ENCODE measurements at regions not wholly inside any gene's neighbourhood (a gene's known extent, or its start where the extent isn't known, plus 50 kb on each side); places are given as distances from the start of the nearest gene placed in this dataset.

GRCh38 chr12:114744285-114744684 is 60.3 kb upstream of the TBX3 start:
- Histone ChIP-seq H3F3A (ENCODE audit: insufficient read depth, low read length) (no peaks in the 10 kb centered on the region), H3K9ac (ENCODE audit: low read length) (no peak overlapping the region), H3K27ac (ENCODE audit: low read depth, low read length, poor library complexity, severe bottlenecking) (no peak overlapping the region)

DNA sequence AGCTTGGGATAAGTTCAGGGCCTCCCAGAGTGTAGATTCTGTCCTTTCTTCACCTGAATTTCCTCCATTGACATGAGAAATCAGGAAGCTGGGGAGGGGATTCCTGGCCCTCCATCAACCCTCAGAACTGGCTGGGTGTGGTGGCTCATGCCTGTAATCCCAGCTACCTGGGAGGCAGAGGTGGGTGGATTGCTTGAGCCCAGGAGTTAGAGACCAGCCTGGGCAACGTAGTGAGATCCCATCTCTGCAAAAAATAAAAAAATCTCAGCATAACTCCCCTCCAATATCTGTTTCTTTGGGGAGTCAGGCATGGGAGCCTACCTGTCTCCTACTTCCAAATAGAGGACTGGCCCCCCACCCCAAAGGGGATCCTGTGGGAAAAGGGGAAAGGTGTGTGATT is 59.8 kb upstream of the TBX3 start:
- Histone ChIP-seq H3K9me3 (ENCODE audit: low read length) (no peaks in the 10 kb centered on the region), H3K9me2 (ENCODE audit: low read depth, low read length) (no peaks in the 10 kb centered on the region)

More at GRCh38 chr12:114744285-114744684, 60.3 kb upstream of the TBX3 start:
- TF ChIP-seq, protein P1, sequence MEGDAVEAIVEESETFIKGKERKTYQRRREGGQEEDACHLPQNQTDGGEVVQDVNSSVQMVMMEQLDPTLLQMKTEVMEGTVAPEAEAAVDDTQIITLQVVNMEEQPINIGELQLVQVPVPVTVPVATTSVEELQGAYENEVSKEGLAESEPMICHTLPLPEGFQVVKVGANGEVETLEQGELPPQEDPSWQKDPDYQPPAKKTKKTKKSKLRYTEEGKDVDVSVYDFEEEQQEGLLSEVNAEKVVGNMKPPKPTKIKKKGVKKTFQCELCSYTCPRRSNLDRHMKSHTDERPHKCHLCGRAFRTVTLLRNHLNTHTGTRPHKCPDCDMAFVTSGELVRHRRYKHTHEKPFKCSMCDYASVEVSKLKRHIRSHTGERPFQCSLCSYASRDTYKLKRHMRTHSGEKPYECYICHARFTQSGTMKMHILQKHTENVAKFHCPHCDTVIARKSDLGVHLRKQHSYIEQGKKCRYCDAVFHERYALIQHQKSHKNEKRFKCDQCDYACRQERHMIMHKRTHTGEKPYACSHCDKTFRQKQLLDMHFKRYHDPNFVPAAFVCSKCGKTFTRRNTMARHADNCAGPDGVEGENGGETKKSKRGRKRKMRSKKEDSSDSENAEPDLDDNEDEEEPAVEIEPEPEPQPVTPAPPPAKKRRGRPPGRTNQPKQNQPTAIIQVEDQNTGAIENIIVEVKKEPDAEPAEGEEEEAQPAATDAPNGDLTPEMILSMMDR (IDR thresholded peaks at IDR 0.05; ENCODE audit: low read length) = no peak
- Histone ChIP-seq H4K20me1 (ENCODE audit: insufficient read depth, low read length) (no peaks in the 10 kb centered on the region), H3K4me2 (ENCODE audit: low read length) (no peak overlapping the region), H3K9me3 (ENCODE audit: low read length) (no peaks in the 10 kb centered on the region), H3K4me1 (ENCODE audit: insufficient read depth, low read length, severe bottlenecking) (no peaks in the 10 kb centered on the region), H3K79me2 (ENCODE audit: insufficient read depth, low read length) (no peaks in the 10 kb centered on the region), H3K4me3 (ENCODE audit: low read depth, low read length, poor library complexity, severe bottlenecking) (no peak overlapping the region), H2AFZ (ENCODE audit: low read length) (no peak overlapping the region), H3K36me3 (ENCODE audit: insufficient read depth, low read length) (no peaks in the 10 kb centered on the region), H3K9me2 (ENCODE audit: low read depth, low read length) (no peaks in the 10 kb centered on the region), H3K27me3 (ENCODE audit: insufficient read depth, low read length) (no peaks in the 10 kb centered on the region; the same call in 1 of the 2 replicates)

GRCh38 chr12:114743289-114743688 is 59.3 kb upstream of the TBX3 start:
- TF ChIP-seq, protein P1 (IDR thresholded peaks at IDR 0.05; ENCODE audit: low read length) = no peak
- no peak for TF ChIP-seq EZH2 (IDR thresholded peaks at IDR 0.05; ENCODE audit: borderline replicate concordance, low read length)
- Histone ChIP-seq H3K4me1 (ENCODE audit: insufficient read depth, low read length, severe bottlenecking) (no peaks in the 10 kb centered on the region), H2AFZ (ENCODE audit: low read length) (no peak overlapping the region), H3K36me3 (ENCODE audit: insufficient read depth, low read length) (no peaks in the 10 kb centered on the region), H4K20me1 (ENCODE audit: insufficient read depth, low read length) (no peaks in the 10 kb centered on the region), H3K4me2 (ENCODE audit: low read length) (no peak overlapping the region), H3K9me2 (ENCODE audit: low read depth, low read length) (no peaks in the 10 kb centered on the region), H3K79me2 (ENCODE audit: insufficient read depth, low read length) (no peaks in the 10 kb centered on the region), H3F3A (ENCODE audit: insufficient read depth, low read length) (no peaks in the 10 kb centered on the region), H3K27ac (ENCODE audit: low read depth, low read length, poor library complexity, severe bottlenecking) (no peak overlapping the region), H3K4me3 (ENCODE audit: low read depth, low read length, poor library complexity, severe bottlenecking) (no peak overlapping the region), H3K27me3 (ENCODE audit: insufficient read depth, low read length) (no peaks in the 10 kb centered on the region; the same call in 1 of the 2 replicates), H3K9ac (ENCODE audit: low read length) (no peak overlapping the region), H3K9me3 (ENCODE audit: low read length) (no peaks in the 10 kb centered on the region)

More for the DNA sequence above, 59.8 kb upstream of the TBX3 start:
- TF ChIP-seq, protein P1 (IDR thresholded peaks at IDR 0.05; ENCODE audit: low read length) = no peak
- TF ChIP-seq EZH2 (IDR thresholded peaks at IDR 0.05; ENCODE audit: borderline replicate concordance, low read length) = no peak
- Histone ChIP-seq H3F3A (ENCODE audit: insufficient read depth, low read length) (no peaks in the 10 kb centered on the region), H3K4me3 (ENCODE audit: low read depth, low read length, poor library complexity, severe bottlenecking) (no peak overlapping the region), H3K27ac (ENCODE audit: low read depth, low read length, poor library complexity, severe bottlenecking) (no peak overlapping the region), H3K4me2 (ENCODE audit: low read length) (no peak overlapping the region), H3K79me2 (ENCODE audit: insufficient read depth, low read length) (no peaks in the 10 kb centered on the region), H3K4me1 (ENCODE audit: insufficient read depth, low read length, severe bottlenecking) (no peaks in the 10 kb centered on the region), H2AFZ (ENCODE audit: low read length) (no peak overlapping the region), H3K9ac (ENCODE audit: low read length) (no peak overlapping the region), H3K36me3 (ENCODE audit: insufficient read depth, low read length) (no peaks in the 10 kb centered on the region), H4K20me1 (ENCODE audit: insufficient read depth, low read length) (no peaks in the 10 kb centered on the region), H3K27me3 (ENCODE audit: insufficient read depth, low read length) (no peaks in the 10 kb centered on the region; the same call in 1 of the 2 replicates)

Data from OCI-LY1 (cell line).